NCI-H526 treated with DMSO at 0.1 percent for 48 hours (cell line): ENCODE measurements at regions not wholly inside any gene's neighbourhood (a gene's known extent, or its start where the extent isn't known, plus 50 kb on each side); places are given as distances from the start of the nearest gene placed in this dataset.
A peak's percentile ranks its signal among the peaks of the same experiment; 100 is the strongest.
"Not testable (repeated sequence)": the region's sequence is repeated elsewhere in the genome, so short reads cannot be mapped to it uniquely, and the experiment has no call there.

Experiments used
- DNase-seq: peaks from one replicate; lab custom pipeline; 2025; lab: John Stamatoyannopoulos, UW

DNA sequence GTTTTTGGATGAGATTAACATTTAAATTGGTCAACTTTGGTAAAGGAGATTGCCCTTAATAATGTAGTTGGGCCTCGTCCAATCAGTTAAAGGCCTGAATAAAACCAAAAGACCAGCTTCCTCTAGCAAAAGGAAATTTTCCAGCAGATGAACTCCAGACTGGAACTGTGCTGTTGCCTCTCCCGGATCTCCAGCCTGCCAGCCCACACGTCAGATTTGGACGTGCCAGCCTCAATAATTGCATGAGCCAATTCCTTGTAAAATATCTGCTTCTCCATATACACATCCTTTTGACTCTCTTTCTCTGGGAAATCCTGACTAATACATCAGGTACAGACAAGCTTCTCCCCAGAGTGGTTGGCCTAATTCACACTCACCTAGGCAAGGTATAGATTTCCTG is 175.8 kb upstream of the ADCY2 start:
- no peak for DNase-seq

- DNase-seq, result no peak
Measured at GRCh38 chr5:7221041-7221440, 174.9 kb upstream of the ADCY2 start.

GRCh38 chr5:7225826-7226225 is 170.1 kb upstream of the ADCY2 start:
- DNase-seq, result no peak

DNA sequence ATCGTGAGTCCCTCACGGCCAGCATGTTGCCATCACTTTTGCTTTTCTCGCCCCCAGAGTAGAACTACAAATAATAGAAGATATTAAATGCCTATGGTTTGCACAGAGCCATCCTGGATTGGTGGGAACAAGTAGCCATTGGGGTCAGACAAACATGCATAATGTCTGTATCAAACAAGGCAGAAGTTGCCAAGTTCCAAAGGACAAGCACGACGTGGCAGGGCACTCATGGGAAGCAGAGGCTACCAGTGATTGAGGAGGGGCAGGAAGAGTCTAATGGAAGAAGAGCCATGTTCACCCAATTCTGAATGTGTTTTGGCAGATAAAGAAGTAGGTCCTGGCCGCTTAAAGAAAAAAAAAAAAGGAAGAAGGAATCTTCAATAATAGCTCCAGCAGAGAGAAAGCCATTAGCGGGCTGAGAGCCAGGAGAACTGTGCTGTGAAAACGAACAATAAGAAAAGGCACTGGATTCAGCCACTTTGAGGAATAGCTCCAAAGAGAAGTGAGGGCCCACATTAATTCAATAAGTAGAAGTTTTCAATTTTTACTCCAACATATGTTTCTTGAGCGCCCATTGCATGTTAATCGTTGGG is 153.7 kb upstream of the ADCY2 start:
- DNase-seq, result no peak

- DNase-seq, result no peak
Measured at GRCh38 chr5:7244208-7244607, 151.7 kb upstream of the ADCY2 start.

DNA sequence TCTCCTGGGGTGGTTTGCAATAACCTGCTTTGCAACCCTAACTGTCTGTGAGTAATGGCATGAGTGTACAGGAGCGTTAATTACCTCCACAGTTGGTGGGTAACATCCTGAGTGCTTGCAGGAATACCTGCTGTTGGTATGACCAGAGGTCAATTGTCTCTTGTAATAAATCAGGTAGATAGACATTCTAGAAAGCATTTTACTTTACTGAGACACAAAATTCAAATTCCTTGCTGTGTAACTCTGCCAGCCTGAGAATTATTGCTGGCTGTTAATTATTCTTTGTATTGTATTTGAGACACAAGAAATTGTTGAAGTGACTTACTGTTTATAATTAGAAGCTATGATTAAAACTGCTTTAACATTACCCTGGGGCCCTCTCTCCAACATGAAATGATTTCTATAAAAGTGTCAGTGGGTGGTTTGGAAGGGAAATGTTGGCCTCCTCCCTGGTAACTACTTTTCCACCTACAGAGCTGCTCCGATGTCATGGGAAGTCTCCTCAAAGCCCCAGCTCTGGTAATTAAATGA is 150.8 kb upstream of the ADCY2 start:
- no peak for DNase-seq

DNA sequence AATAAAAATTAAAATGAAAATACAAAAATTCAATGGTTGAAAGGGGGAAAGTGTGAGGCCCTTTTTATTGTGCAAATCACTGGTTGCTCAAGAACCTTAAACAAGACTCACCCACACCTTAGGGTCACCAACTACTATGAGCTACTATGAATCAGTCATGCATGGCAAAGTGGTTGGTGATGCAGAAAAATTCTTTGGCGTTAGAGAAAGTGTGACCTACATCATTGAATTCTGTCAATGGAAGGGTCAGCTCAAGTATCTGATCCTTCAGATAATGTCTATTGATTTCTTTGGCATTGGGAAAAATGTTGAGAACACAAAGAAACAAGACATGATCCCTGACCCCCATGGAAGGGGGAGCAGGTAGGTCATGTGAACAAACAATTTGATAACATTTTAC is 149.7 kb upstream of the ADCY2 start:
- DNase-seq, result no peak

GRCh38 chr5:7250004-7250403 is 145.9 kb upstream of the ADCY2 start:
- DNase-seq, result no peak

GRCh38 chr5:7250611-7251010 is 145.3 kb upstream of the ADCY2 start:
- DNase-seq, result no peak

DNA sequence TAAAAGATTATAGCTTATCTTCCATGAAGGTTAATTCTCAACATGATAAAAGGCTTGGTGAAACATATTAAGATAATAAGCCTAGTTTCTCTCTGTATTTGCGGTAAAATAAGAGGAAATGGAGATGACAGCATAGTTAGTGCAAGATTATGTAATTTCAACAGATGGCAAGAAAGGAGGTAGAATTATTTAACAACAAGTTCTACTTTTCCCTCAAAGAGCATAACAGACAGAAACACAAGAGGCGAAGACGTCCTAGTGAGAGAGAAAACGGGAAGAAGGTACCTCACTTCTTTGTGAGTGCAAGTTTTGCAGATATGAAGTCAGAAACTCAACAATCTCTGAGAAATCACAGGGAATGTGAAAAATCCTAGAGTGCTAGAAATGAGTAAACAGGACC is 144.8 kb upstream of the ADCY2 start:
- DNase-seq, result no peak

- DNase-seq, result peak; percentile 47
Measured at GRCh38 chr5:7261049-7261448, 134.9 kb upstream of the ADCY2 start.

DNA sequence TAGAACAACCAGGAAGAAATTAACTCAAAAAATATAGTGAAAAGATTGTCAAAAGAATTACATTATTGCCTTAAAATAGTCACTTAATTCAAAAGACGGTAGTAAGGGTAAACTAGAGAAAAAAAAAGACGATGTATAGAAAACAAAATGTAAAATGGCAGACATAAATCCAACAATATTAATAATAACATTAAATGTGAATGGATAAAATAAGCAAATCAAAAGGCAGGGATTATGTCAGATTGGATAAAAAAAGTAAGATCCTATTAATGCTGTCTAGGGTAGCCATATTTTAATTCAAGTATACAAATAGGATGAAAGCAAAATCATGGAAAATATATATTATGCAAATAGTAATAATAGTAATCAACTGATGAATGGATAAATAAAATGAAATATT is 134.0 kb upstream of the ADCY2 start:
- DNase-seq, result no peak

GRCh38 chr5:7263398-7264015 is 132.4 kb upstream of the ADCY2 start:
- not testable (repeated sequence) for DNase-seq

DNA sequence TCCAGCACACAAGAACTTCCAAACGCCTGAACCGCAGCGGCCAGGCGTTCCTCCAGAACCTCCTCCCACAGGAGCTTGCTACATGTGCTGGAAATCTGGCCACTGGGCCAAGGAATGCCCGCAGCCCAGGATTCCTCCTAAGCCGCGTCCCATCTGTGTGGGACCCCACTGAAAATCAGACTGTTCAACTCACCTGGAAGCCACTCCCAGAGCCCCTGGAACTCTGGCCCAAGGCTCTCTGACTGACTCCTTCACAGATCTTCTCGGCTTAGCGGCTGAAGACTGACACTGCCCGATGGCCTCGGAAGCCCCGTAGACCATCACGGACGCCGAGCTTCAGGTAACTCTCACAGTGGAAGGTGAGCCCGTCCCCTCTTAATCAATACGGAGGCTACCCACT is 130.2 kb upstream of the ADCY2 start:
- not testable (repeated sequence) for DNase-seq

- not testable (repeated sequence) for DNase-seq
Measured at GRCh38 chr5:7268722-7269121, 127.2 kb upstream of the ADCY2 start.

DNA sequence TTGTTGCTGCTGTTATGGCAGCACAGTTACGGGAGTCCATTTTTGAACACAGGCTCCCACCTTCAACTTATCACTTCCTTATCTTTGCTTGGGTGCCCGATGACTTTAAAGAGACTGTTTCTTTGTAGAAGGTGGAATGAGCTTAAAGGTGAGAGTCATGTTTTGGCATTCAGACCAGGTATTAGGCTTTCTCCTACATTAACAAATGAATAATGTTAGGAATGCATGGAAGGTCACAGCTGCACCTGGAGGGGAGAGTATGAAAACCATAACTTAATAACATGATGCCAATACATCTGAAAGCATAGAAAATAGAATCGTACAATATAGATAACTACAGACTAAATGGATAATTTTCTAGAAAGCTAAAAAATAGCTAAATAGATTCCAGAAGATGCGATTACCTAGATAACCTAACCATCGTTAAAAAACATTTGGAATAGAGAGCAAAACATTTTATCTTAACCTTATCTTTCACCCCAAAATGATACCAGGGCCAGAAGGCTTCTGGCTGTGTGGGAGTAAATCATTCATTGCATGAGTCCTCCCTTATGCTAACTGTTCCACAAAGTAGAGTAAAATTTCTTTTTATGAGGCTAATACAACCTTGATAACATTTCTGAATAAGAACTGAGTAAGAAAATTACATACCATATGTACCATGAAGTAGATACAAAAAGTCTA is 126.2 kb upstream of the ADCY2 start:
- no peak for DNase-seq

DNA sequence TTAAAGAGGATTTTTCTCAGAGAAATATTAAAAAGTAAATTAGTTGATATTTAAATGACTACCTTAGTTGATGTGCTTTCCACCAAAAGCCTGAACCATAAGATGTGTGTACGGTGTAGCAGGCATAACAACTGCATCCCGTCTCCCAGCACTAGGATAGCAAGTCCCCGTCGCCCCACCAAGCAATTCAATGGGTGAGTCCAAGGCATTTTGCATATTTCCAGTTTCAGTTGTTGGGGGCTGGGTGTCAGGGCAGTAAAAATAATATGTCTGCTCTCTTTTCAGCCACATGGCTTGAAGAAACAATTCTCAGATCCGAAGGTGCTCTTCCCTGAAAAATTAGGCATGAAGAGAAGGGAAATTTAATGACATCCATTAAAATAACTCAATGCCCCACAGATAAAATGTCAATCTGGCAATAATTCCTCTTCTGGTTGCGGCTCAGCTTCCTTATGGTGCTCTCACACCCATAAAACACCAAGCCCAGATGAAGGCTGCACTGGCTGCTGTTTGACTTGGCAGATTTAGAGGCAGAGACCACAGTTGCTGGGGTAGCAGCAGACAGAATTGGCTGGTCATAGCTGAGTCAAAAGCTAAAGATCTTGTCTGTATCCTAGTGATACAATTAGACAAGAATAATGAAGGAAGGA is 124.4 kb upstream of the ADCY2 start:
- DNase-seq, result no peak

GRCh38 chr5:7272408-7272965 is 123.5 kb upstream of the ADCY2 start:
- DNase-seq, result no peak

- DNase-seq, result no peak
Measured at GRCh38 chr5:7274203-7274602, 121.7 kb upstream of the ADCY2 start.

- DNase-seq, result not testable (repeated sequence)
Measured at GRCh38 chr5:7289634-7290033, 106.3 kb upstream of the ADCY2 start.

DNA sequence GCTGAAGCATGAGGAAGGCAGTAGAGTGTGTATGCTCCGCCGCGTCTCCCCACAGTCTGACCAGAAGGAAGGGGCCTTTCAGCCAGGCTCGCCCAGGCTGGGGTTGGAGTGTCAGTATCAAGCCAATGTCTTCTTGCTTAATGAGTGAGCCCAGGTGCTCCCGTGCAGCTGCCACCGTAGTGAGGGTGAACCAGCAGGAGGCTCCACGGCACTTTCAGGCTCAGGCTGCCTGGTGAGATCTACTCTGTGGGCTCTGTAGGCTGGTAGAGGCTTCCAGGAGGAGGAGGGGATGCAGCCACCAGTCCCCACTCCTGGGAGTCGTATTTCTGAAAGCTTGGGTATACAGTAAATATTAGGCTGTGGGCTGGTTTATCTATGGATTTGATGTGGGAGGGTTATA is 98.1 kb upstream of the ADCY2 start:
- not testable (repeated sequence) for DNase-seq

DNA sequence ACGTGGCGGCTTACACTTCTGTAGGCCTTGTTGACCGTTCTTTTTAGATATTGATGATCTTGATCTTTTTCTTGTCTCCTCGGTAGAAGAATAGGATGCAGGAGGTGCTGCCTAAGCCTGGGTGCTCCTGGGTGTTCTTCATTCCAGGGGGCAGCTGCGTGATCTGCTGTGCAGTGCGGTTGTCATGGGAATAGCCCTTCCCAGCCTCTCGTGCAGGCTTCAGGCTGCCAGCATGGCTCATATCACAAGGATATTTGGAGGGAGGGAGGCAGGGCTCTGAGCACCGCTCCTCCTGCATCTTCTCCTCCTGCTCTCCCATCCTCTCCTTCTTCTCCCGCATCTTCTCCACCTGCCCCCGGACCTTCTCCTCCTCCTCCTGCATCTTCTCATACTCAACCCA is 96.2 kb upstream of the ADCY2 start:
- DNase-seq, result not testable (repeated sequence)
